ENCODE measurements at regions not wholly inside any gene's neighbourhood (a gene's known extent, or its start where the extent isn't known, plus 50 kb on each side); places are given as distances from the start of the nearest gene placed in this dataset.

DNA sequence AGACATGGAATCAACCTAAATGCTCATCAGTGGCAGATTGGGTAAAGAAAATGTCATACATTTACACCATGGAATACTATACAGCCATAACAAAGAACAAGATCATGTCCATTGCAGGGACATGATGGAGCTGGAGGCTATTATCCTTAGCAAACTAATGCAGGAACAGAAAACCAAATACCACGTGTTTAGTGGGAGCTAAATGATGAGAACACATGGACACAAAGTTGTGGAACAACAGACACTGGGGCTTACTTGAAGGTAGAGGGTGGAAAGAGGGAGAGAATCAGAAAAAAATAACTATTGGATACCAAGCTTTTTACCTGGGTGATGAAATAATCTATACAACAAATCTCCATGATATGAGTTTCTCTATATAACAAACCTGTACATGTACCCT lies 701.3 kb downstream of the TBC1D32 start (continued):
- TF ChIP-seq ZNF366 (tag by site-specific recombination; conservative IDR thresholded peaks at IDR 0.05) (no peak), ZNF248 (tag by site-specific recombination; IDR thresholded peaks at IDR 0.05) (no peak), YY2 (tag by site-specific recombination; IDR thresholded peaks at IDR 0.05) (no peak), ZNF266 (tag by site-specific recombination; IDR thresholded peaks at IDR 0.05; ENCODE audit: low read depth) (no peak), TRIM28 (IDR thresholded peaks at IDR 0.05; ENCODE audit: borderline replicate concordance, low read length) (no peak), ZIC2 (tag by site-specific recombination; IDR thresholded peaks at IDR 0.05) (no peak), ZNF670 (tag by site-specific recombination; IDR thresholded peaks at IDR 0.05; ENCODE audit: low read depth) (no peak), ZFP3 (tag by site-specific recombination; IDR thresholded peaks at IDR 0.05; ENCODE audit: low read depth) (no peak), ZNF221 (tag by site-specific recombination; IDR thresholded peaks at IDR 0.05; ENCODE audit: borderline replicate concordance) (no peak), ZNF510 (tag by site-specific recombination; IDR thresholded peaks at IDR 0.05; ENCODE audit: insufficient replicate concordance) (no peak), ZNF350 (tag by site-specific recombination; IDR thresholded peaks at IDR 0.05) (no peak)
- TF ChIP-seq, protein P1, sequence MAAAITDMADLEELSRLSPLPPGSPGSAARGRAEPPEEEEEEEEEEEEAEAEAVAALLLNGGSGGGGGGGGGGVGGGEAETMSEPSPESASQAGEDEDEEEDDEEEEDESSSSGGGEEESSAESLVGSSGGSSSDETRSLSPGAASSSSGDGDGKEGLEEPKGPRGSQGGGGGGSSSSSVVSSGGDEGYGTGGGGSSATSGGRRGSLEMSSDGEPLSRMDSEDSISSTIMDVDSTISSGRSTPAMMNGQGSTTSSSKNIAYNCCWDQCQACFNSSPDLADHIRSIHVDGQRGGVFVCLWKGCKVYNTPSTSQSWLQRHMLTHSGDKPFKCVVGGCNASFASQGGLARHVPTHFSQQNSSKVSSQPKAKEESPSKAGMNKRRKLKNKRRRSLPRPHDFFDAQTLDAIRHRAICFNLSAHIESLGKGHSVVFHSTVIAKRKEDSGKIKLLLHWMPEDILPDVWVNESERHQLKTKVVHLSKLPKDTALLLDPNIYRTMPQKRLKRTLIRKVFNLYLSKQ (tag by site-specific recombination; IDR thresholded peaks at IDR 0.05; ENCODE audit: borderline replicate concordance): no peak
- TF ChIP-seq, protein P2, sequence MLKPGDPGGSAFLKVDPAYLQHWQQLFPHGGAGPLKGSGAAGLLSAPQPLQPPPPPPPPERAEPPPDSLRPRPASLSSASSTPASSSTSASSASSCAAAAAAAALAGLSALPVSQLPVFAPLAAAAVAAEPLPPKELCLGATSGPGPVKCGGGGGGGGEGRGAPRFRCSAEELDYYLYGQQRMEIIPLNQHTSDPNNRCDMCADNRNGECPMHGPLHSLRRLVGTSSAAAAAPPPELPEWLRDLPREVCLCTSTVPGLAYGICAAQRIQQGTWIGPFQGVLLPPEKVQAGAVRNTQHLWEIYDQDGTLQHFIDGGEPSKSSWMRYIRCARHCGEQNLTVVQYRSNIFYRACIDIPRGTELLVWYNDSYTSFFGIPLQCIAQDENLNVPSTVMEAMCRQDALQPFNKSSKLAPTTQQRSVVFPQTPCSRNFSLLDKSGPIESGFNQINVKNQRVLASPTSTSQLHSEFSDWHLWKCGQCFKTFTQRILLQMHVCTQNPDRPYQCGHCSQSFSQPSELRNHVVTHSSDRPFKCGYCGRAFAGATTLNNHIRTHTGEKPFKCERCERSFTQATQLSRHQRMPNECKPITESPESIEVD (tag by site-specific recombination; IDR thresholded peaks at IDR 0.05): no peak

DNA sequence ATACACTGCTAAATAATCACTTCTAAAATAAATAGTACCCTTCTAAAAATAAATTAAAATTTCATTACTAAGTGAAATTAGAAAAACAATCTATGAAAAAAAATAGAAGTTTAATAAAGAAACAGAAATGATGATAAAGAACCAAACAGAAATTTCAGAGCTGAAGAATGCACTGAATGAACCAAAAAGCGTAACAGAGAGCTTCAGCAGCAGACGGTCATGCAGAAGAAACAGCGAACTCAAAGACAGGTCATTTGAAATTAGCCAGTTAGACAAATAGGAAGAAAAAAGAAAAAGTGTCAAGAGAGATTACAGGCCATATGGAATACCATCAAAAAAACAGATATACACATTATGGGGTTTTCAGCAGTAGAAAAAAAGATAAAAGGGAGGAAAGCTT lies 706.7 kb downstream of the TBC1D32 start:
- ChIA-PET POLR2A (no interaction called here), CTCF (no interaction called here)
- Histone ChIP-seq H3K27ac (ENCODE audit: extremely low read depth, low read depth, low read length) (no peak overlapping the region), H3K36me3 (ENCODE audit: control insufficient read depth in 2 of 2, insufficient read depth in 1 of 2, low read length in 2 of 2) (no peaks in the 10 kb centered on the region), H3K4me3 (ENCODE audit: low read depth, low read length) (no peak overlapping the region), H3K4me1 (ENCODE audit: control insufficient read depth, insufficient read depth, low read length) (no peaks in the 10 kb centered on the region), H3K9me3 (ENCODE audit: control insufficient read depth, insufficient read depth, low read depth, low read length) (no peaks in the 10 kb centered on the region)
- TF ChIP-seq ZNF404 (tag by site-specific recombination; IDR thresholded peaks at IDR 0.05): no peak
- TF ChIP-seq, protein P3, sequence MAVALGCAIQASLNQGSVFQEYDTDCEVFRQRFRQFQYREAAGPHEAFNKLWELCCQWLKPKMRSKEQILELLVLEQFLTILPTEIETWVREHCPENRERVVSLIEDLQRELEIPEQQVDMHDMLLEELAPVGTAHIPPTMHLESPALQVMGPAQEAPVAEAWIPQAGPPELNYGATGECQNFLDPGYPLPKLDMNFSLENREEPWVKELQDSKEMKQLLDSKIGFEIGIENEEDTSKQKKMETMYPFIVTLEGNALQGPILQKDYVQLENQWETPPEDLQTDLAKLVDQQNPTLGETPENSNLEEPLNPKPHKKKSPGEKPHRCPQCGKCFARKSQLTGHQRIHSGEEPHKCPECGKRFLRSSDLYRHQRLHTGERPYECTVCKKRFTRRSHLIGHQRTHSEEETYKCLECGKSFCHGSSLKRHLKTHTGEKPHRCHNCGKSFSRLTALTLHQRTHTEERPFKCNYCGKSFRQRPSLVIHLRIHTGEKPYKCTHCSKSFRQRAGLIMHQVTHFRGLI (tag by site-specific recombination; IDR thresholded peaks at IDR 0.05): no peak
- TF ChIP-seq ZNF132 (tag by site-specific recombination; IDR thresholded peaks at IDR 0.05; ENCODE audit: borderline replicate concordance): no peak
- TF ChIP-seq MZF1 (tag by site-specific recombination; IDR thresholded peaks at IDR 0.05; ENCODE audit: borderline replicate concordance): no peak
- no peak for TF ChIP-seq ZNF138 (tag by site-specific recombination; IDR thresholded peaks at IDR 0.05; ENCODE audit: borderline replicate concordance)
- no peak for TF ChIP-seq TCF7L2 (IDR thresholded peaks at IDR 0.05; ENCODE audit: borderline replicate concordance, low read depth, low read length)
- no peak for TF ChIP-seq ZSCAN30 (tag by site-specific recombination; IDR thresholded peaks at IDR 0.05)
- no peak for TF ChIP-seq ZBTB48 (tag by site-specific recombination; IDR thresholded peaks at IDR 0.05)
- TF ChIP-seq ZNF394 (tag by site-specific recombination; IDR thresholded peaks at IDR 0.05; ENCODE audit: borderline replicate concordance): no peak
- TF ChIP-seq MYNN (tag by site-specific recombination; IDR thresholded peaks at IDR 0.05; ENCODE audit: borderline replicate concordance): no peak
- TF ChIP-seq ZNF664 (tag by site-specific recombination; IDR thresholded peaks at IDR 0.05): no peak
- TF ChIP-seq ZNF768 (tag by site-specific recombination; IDR thresholded peaks at IDR 0.05): no peak

Measured in HEK293 (cell line).